ENCODE measurements at regions not wholly inside any gene's neighbourhood (a gene's known extent, or its start where the extent isn't known, plus 50 kb on each side); places are given as distances from the start of the nearest gene placed in this dataset.

DNA sequence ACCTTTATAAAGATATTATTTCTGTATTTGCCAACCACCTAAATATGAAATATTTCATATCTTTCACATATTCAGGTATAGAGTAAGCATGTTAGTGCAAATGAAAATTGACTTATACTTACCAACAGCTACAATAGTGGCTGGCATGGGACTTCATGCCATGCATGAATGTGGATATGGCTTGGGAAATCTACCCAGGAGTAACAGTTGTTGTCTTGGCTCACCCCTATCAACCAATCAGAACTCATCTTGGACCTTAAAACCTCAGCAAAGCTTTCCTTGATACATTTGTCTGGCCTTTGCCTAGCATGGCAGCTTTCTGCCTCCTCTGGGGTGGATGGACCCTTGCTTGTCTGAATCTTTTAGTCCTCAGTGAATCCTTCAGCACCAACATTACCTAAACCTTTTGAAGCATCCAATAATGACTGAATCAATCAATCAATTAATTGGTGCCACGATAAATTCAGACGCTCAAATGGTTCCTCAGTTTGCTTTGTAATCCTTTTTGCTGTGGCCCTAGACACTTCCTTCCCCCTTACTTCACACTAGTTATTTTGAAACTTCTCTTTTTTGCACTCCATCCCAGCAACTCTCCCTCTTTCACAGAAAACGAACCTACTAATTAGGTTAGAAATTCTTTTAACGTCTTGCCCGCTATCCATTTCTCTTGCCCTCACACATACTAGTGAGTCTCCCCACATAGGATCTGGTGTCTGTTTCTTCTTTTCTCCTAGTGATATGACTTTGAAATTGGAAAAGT is 132.3 kb upstream of the ZNF608 start:
- no peak for DNase-seq (ENCODE audit: low spot score in 2 of 2)
- WGBS, result 83% methylated on average over 5 of the region's 5 CpGs

GRCh38 chr5:124880903-124881697 is 134.7 kb upstream of the ZNF608 start:
- WGBS, result 89% methylated on average over 10 of the region's 10 CpGs
- Histone ChIP-seq H3K36me3 (no peaks in the 10 kb centered on the region), H3K4me1 (no peaks in the 10 kb centered on the region), H3K9me3 (no peaks in the 10 kb centered on the region), H3K27me3 (no peaks in the 10 kb centered on the region), H3K27ac (no peak overlapping the region), H3K4me3 (no peak overlapping the region)
- DNase-seq (ENCODE audit: low spot score in 2 of 2), result no peak
- TF ChIP-seq POLR2AphosphoS5 (IDR thresholded peaks at IDR 0.05) (no peak), POLR2A (IDR thresholded peaks at IDR 0.05) (no peak), CTCF (IDR thresholded peaks at IDR 0.05) (no peak), EP300 (IDR thresholded peaks at IDR 0.05) (no peak)

More for the DNA sequence above, 132.3 kb upstream of the ZNF608 start:
- no peaks in the 10 kb centered on the region for H3K27me3 ChIP-seq
- H3K4me1 ChIP-seq, result no peaks in the 10 kb centered on the region
- H3K36me3 ChIP-seq, result no peaks in the 10 kb centered on the region
- no peaks in the 10 kb centered on the region for H3K9me3 ChIP-seq
- H3K27ac ChIP-seq, result no peak overlapping the region
- no peak overlapping the region for H3K4me3 ChIP-seq
- no peak for TF ChIP-seq POLR2AphosphoS5 (IDR thresholded peaks at IDR 0.05)
- TF ChIP-seq EP300 (IDR thresholded peaks at IDR 0.05), result no peak
- TF ChIP-seq CTCF (IDR thresholded peaks at IDR 0.05), result no peak

GRCh38 chr5:124883681-124884080 is 137.2 kb upstream of the ZNF608 start:
- Histone ChIP-seq H3K27ac (no peak overlapping the region), H3K4me3 (no peak overlapping the region), H3K27me3 (no peaks in the 10 kb centered on the region), H3K9me3 (no peaks in the 10 kb centered on the region), H3K36me3 (no peaks in the 10 kb centered on the region), H3K4me1 (no peaks in the 10 kb centered on the region)
- 60% methylated on average over 3 of the region's 3 CpGs for WGBS
- TF ChIP-seq EP300 (IDR thresholded peaks at IDR 0.05), result no peak
- no peak for TF ChIP-seq CTCF (IDR thresholded peaks at IDR 0.05)
- no peak for TF ChIP-seq POLR2A (IDR thresholded peaks at IDR 0.05)
- TF ChIP-seq POLR2AphosphoS5 (IDR thresholded peaks at IDR 0.05), result no peak
- DNase-seq (ENCODE audit: low spot score in 2 of 2), result no peak

DNA sequence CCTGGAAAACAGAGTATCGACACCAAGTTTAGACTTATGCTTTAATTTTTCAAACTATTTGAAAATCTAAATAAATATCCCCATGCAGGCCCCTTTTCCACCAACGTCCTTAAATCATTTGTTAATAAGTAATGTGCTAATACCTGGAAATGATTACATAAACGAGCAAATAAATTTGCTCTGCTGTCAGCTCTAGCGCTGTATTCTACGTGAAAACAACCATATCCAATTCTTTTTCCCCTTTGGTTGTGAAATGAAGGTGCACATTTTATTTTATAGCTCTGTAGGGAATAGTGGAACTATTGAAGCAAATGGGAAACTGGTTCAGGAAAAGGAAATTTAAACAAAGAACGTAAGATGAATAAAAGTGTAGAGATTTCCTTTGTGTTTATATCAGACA is 137.7 kb upstream of the ZNF608 start:
- no peak for DNase-seq (ENCODE audit: low spot score in 2 of 2)
- no peaks in the 10 kb centered on the region for H3K27me3 ChIP-seq
- TF ChIP-seq POLR2A (IDR thresholded peaks at IDR 0.05), result no peak
- TF ChIP-seq CTCF (IDR thresholded peaks at IDR 0.05), result no peak
- TF ChIP-seq EP300 (IDR thresholded peaks at IDR 0.05), result no peak
- TF ChIP-seq POLR2AphosphoS5 (IDR thresholded peaks at IDR 0.05), result no peak
- 81% methylated on average over 6 of the region's 6 CpGs for WGBS
- H3K4me3 ChIP-seq, result no peak overlapping the region
- no peak overlapping the region for H3K27ac ChIP-seq
- H3K4me1 ChIP-seq, result no peaks in the 10 kb centered on the region
- H3K36me3 ChIP-seq, result no peaks in the 10 kb centered on the region
- H3K9me3 ChIP-seq, result no peaks in the 10 kb centered on the region

- WGBS, result 97% methylated on average over 2 of the region's 2 CpGs
- TF ChIP-seq EP300 (IDR thresholded peaks at IDR 0.05), result no peak
- TF ChIP-seq CTCF (IDR thresholded peaks at IDR 0.05), result no peak
- TF ChIP-seq POLR2A (IDR thresholded peaks at IDR 0.05), result no peak
- TF ChIP-seq POLR2AphosphoS5 (IDR thresholded peaks at IDR 0.05), result no peak
- Histone ChIP-seq H3K27ac (no peak overlapping the region), H3K4me3 (no peak overlapping the region), H3K4me1 (no peaks in the 10 kb centered on the region), H3K27me3 (no peaks in the 10 kb centered on the region), H3K9me3 (no peaks in the 10 kb centered on the region), H3K36me3 (no peaks in the 10 kb centered on the region)
- no peak for DNase-seq (ENCODE audit: low spot score in 2 of 2)
Observed at GRCh38 chr5:124885490-124885889, 139.1 kb upstream of the ZNF608 start.

Measured in suprapubic skin (tissue), 4 donors.